Right atrium auricular region (tissue), 2 donors: ENCODE measurements at regions not wholly inside any gene's neighbourhood (a gene's known extent, or its start where the extent isn't known, plus 50 kb on each side); places are given as distances from the start of the nearest gene placed in this dataset.
"Not testable (repeated sequence)": the region's sequence is repeated elsewhere in the genome, so short reads cannot be mapped to it uniquely, and the experiment has no call there.

Source experiments
- DNase-seq: peaks from one replicate; pipeline ENCODE4 v3.0.0-alpha.2; 2019; ENCODE audit warnings: low spot score
- H3K27ac ChIP-seq, 2 donors: fragments of 200-600 bp; sonication (generic); 1 replicate in 1 of 2; 2 replicates in 1 of 2; pipeline ENCODE4 v1.5.1; 2016 to 2019
- H3K27me3 ChIP-seq, 2 donors: fragments of 200-600 bp; sonication (generic); one replicate each; pipeline versions ENCODE4 v1.5.1 to v1.6.0; 2017 to 2019
- H3K36me3 ChIP-seq: fragments of 200-600 bp; sonication (generic); one replicate; pipeline ENCODE4 v1.5.1; 2016
- H3K4me1 ChIP-seq, 2 donors: fragments of 200-600 bp; sonication (generic); one replicate each; pipeline versions ENCODE4 v1.5.1 to v1.6.0; 2017 to 2019
- H3K4me3 ChIP-seq, 2 donors: fragments of 200-600 bp; sonication (generic); 1 replicate in 1 of 2; 2 replicates in 1 of 2; pipeline ENCODE4 v1.5.1; 2017 to 2019; ENCODE audit warnings: mild to moderate bottlenecking in 1 of 2, moderate library complexity in 1 of 2
- H3K9me3 ChIP-seq, 2 donors: fragments of 200-600 bp; sonication (generic); one replicate each; pipeline ENCODE4 v1.5.1; 2019
- TF ChIP-seq, protein P1 (sequence below), 2 donors: fragments of 200-600 bp; sonication (generic); IDR thresholded peaks; one replicate each; pipeline ENCODE4 v1.5.1; 2019; ENCODE audit warnings: antibody characterized with exemption in 2 of 2

DNA sequence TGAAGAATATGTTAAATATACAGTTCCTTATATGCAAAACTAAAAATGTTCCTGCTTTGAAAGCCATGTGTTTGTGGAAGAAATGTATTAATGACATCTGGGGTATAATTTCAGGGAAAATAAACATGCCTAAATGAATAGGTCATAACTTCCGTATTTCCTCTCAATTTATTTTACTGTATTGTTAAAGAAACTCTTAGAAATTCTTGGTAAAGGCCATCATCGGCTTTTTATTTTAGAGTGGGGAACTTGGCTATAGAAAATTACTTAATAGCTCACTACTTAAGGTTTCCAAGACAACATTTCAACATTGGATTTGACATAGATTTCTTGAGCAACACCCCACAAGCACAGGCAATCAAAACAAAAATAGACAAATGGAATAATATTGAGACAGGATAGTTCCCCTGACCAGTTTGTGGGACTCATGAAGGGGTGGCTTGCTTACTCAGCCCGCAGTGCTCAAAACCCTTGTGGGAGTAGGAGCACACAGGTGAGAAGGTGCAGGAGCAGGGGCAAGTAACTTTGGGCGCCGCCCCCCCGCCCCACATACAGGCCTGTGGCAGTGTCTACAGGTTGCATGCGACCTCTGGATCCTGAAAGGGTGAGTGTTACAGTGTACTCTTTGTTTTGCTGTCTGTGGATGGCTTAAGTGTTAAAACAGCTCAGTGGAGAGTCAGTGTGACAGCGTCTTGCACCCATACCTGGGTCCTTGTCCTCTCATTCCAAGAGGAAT, 891.4 kb upstream of the C9orf72 start:
- H3K9me3 ChIP-seq: peaks cover 0 to 10% of the 10 kb centered on the region in 2 donors
- H3K27ac ChIP-seq: no peak overlapping the region
- H3K4me1 ChIP-seq: no peaks in the 10 kb centered on the region
- H3K4me3 ChIP-seq: no peak overlapping the region
- H3K27me3 ChIP-seq: no peaks in the 10 kb centered on the region
- DNase-seq: no peak
- H3K36me3 ChIP-seq: no peaks in the 10 kb centered on the region
- TF ChIP-seq, protein P1, sequence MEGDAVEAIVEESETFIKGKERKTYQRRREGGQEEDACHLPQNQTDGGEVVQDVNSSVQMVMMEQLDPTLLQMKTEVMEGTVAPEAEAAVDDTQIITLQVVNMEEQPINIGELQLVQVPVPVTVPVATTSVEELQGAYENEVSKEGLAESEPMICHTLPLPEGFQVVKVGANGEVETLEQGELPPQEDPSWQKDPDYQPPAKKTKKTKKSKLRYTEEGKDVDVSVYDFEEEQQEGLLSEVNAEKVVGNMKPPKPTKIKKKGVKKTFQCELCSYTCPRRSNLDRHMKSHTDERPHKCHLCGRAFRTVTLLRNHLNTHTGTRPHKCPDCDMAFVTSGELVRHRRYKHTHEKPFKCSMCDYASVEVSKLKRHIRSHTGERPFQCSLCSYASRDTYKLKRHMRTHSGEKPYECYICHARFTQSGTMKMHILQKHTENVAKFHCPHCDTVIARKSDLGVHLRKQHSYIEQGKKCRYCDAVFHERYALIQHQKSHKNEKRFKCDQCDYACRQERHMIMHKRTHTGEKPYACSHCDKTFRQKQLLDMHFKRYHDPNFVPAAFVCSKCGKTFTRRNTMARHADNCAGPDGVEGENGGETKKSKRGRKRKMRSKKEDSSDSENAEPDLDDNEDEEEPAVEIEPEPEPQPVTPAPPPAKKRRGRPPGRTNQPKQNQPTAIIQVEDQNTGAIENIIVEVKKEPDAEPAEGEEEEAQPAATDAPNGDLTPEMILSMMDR (IDR thresholded peaks at IDR 0.05): no peak

DNA sequence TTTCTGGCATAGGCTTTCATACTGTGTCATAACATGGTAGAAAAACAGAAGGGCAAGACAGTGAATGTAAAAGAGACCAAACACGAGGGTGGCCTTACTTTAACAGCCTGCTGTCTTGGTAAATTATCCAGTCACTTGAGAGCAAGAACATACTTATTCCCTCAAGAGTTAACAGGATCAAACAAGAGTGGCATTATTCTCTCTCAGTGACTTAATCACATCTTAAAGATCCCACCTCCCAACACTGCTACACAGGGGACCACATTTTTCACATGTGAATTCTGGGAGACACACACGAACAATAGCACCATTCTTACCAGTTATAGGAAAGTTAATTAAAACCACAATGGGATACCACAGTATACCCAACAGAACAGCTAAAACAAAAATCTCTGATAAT, 898.0 kb upstream of the C9orf72 start:
- DNase-seq: no peak
- H3K36me3 ChIP-seq: no peaks in the 10 kb centered on the region
- H3K27ac ChIP-seq: no peak overlapping the region
- H3K27me3 ChIP-seq: no peaks in the 10 kb centered on the region
- H3K9me3 ChIP-seq: peaks cover 0 to 12% of the 10 kb centered on the region in 2 donors
- H3K4me3 ChIP-seq: no peak overlapping the region
- TF ChIP-seq, protein P1 (IDR thresholded peaks at IDR 0.05): no peak
- H3K4me1 ChIP-seq: no peaks in the 10 kb centered on the region

DNA sequence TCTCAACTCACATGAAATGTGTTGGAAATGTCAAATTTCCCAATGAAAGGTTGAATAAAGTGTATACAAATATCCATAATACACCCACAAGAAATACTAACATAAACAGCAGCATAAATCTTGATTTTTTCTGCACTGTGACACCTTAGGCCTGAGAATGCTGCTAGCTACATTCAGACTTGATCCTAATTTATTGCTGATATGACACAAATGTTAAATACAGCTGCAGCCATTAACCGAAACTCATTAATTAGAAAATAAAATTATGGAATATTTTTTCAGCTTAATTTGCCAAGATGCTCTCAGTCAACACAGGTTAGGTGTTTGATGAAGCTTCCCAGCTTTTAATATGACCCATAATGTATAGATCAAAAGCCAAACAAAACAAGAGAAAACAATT, 914.3 kb upstream of the C9orf72 start:
- H3K4me1 ChIP-seq: no peaks in the 10 kb centered on the region
- TF ChIP-seq, protein P1 (IDR thresholded peaks at IDR 0.05): no peak
- H3K4me3 ChIP-seq: no peak overlapping the region
- H3K9me3 ChIP-seq: no peaks in the 10 kb centered on the region
- DNase-seq: no peak
- no peaks in the 10 kb centered on the region for H3K27me3 ChIP-seq
- H3K27ac ChIP-seq: no peak overlapping the region
- no peaks in the 10 kb centered on the region for H3K36me3 ChIP-seq

DNA sequence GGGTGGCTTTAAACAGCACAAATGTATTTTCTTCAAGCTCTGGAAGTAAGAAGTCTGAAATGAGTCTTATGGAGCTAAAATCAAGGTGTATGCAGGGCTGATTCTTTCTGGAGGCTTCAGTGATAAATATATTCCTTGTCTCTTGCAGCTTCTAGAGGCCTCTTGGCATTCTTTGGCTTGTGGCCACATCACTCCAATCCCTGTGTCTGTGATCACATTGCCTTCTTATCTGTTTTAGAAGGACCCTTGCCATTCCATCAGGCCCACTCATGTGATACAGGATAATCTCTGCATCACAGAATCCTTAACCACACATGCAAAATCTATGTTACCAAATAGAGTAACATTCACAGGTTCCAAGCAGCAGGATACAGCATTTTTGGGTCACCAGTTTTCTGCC, 917.8 kb upstream of the C9orf72 start:
- Histone ChIP-seq H3K27ac (no peak overlapping the region), H3K36me3 (no peaks in the 10 kb centered on the region), H3K27me3 (no peaks in the 10 kb centered on the region), H3K4me1 (no peaks in the 10 kb centered on the region), H3K4me3 (no peak overlapping the region), H3K9me3 (no peaks in the 10 kb centered on the region)
- DNase-seq: no peak
- TF ChIP-seq, protein P1 (IDR thresholded peaks at IDR 0.05): no peak

DNA sequence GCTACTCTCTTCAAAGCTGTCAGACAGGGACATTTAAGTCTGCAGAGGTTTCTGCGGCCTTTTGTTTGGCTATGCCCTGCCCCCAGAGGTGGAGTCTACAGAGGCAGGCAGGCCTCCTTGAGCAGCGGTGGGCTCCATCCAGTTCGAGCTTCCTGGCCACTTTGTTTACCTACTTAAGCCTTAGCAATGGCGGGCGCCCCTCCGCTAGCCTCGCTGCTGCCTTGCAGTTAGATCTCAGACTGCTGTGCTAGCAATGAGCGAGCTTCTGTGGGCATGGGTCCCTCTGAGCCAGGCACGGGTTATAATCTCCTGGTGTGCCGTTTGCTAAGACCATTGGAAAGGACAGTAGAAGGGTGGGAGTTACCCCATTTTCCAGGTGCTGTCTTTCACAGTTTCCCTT, 924.9 kb upstream of the C9orf72 start:
- not testable (repeated sequence) for H3K4me1 ChIP-seq, H3K36me3 ChIP-seq, H3K27ac ChIP-seq, H3K4me3 ChIP-seq, H3K27me3 ChIP-seq, H3K9me3 ChIP-seq, DNase-seq

DNA sequence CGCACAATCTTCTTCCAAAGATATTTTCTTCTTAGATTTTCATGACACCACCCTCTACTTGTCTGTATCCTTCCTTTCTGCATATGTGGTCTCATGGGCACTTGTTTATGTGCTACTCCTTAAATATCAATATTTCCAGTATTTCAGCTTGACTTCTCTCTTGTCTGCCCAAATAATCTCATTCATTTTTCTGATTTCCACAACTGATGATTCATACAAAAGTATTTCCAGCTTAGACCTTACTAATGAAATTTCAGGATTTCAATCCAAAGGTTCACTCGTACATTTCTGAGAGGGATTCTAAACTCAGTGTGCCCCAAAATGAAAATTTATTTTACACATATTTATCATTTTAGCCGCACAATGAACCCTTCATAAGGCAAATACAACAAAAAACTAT, 928.9 kb upstream of the C9orf72 start:
- no peak overlapping the region for H3K4me3 ChIP-seq
- no peak for DNase-seq
- H3K4me1 ChIP-seq: no peaks in the 10 kb centered on the region
- no peaks in the 10 kb centered on the region for H3K27me3 ChIP-seq
- no peak overlapping the region for H3K27ac ChIP-seq
- no peaks in the 10 kb centered on the region for H3K9me3 ChIP-seq
- H3K36me3 ChIP-seq: no peaks in the 10 kb centered on the region
- TF ChIP-seq, protein P1 (IDR thresholded peaks at IDR 0.05): no peak
